Adrenal gland (tissue), 9 donors: ENCODE measurements at regions not wholly inside any gene's neighbourhood (a gene's known extent, or its start where the extent isn't known, plus 50 kb on each side); places are given as distances from the start of the nearest gene placed in this dataset.

Source experiments
- DNase-seq, 7 donors: peaks; one replicate each; pipeline ENCODE4 v3.0.0-alpha.2; 2019 to 2020
- H3K27ac ChIP-seq, 5 donors: fragments of 200-600 bp; sonication (generic) in 4 of 5; 1 replicate in 3 of 5; 2 replicates in 2 of 5; pipeline versions ENCODE4 v1.5.1 to v1.8.0; 2016 to 2020; ENCODE audit warnings: mild to moderate bottlenecking in 1 of 5
- H3K27me3 ChIP-seq: fragments of 200-600 bp; 2 replicates; pipeline ENCODE4 v1.8.0; 2021
- H3K36me3 ChIP-seq, 2 donors: fragments of 200-600 bp; replicated peaks in 1 of 2; 1 replicate in 1 of 2; 2 replicates in 1 of 2; pipeline versions ENCODE4 v1.5.1 to v1.8.0; 2018 to 2022
- H3K4me1 ChIP-seq, 2 donors: fragments of 200-600 bp; replicated peaks in 1 of 2; 1 replicate in 1 of 2; 2 replicates in 1 of 2; pipeline versions ENCODE4 v1.5.1 to v1.8.0; 2018 to 2021
- H3K4me3 ChIP-seq, 4 donors: fragments of 200-600 bp; sonication (generic) in 3 of 4; one replicate each; pipeline ENCODE4 v1.5.1; 2016 to 2018
- H3K9me3 ChIP-seq, 3 donors: fragments of 200-600 bp; sonication (generic) in 1 of 3; replicated peaks in 1 of 3; 1 replicate in 2 of 3; 2 replicates in 1 of 3; pipeline versions ENCODE4 v1.5.1 to v1.8.0; 2016 to 2021
- POLR2A ChIP-seq, 2 donors: fragments of 450-650 bp; IDR thresholded peaks; one replicate each; pipeline ENCODE4 v1.6.1; 2017; ENCODE audit warnings: antibody characterized with exemption in 2 of 2, mild to moderate bottlenecking in 2 of 2, moderate library complexity in 1 of 2
- WGBS, 4 donors: extraction: QIAGEN DNeasy Blood & Tissue Kit in 2 of 4; methylation state at CpG; one replicate each; pipeline versions ENCODE4 v1.1.5 to v1.1.7; 2013 to 2017; 5-methylcytosine and 5-hydroxymethylcytosine counted together
- intact Hi-C, 2 donors: fragments of 100-400 bp; cut with DNase I; formaldehyde crosslinking; loops; one replicate each; pipeline versions ENCODE4 v1.14.1 to v1.15.0; 2022 to 2023
- TF ChIP-seq, protein P1 (sequence below), 6 experiments: fragments of 450-650 bp in 4 of 6; fragments of 200-600 bp in 2 of 6; sonication (generic) in 1 of 6; IDR thresholded peaks; 1 replicate in 5 of 6; 2 replicates in 1 of 6; pipeline versions ENCODE4 v1.5.1 to v1.8.0; 2016 to 2021; ENCODE audit warnings: antibody characterized with exemption in 6 of 6, mild to moderate bottlenecking in 2 of 6, moderate library complexity in 1 of 6
- donor health status: healthy with polysubstance abuse.
- donor health status: Bipolar disorder and iron deficiency.
- donor health status: DM: yes; HTN: yes; CAD: no.
- donor health status: DM: no; HTN: no; CAD: no.
- donor health status: DM: no; HTN: no; CAD: no.

DNA sequence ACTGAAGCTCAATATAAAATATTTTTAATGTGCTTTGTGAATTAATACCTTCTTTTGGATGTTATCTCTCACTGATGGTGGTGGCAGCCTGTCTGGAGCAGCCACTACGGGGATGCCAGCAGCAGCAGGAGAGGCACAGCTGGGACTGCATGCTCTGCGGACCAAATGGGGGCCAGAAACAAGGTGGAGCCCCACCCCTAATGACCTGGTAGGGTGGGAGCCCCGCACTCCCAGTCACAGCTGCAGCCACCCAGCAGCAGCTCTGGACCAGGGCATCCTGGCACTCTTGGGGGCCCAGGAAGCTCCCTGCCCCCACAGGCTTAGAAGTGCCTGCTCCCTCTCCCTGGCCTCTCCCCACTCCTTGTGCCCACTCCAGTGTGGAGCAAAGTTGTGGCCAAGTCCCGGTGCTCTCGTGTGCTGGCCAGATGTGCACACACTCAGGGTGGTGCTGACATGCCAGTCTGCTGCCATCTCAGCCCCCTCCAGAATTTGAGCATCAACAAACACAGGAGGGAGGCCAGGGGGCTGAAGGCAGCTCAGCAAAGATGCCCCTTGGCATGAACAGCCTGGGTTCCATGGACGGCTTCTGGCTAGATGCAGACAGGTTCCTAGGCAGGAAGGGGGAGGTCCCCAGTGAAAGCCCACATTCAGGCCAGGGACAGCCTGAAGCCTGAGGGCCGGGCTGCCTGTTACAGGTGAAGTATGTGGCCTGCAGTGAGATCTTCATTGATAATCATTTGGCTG lies 696.7 kb upstream of the SLITRK5 start:
- no peak overlapping the region for H3K27ac ChIP-seq
- H3K36me3 ChIP-seq = no peaks in the 10 kb centered on the region
- no peaks in the 10 kb centered on the region for H3K27me3 ChIP-seq
- WGBS, 4 donors = 47 to 76% (median 70%) methylated on average over 3 to 7 of the region's 7 CpGs
- no peak for TF ChIP-seq POLR2A (IDR thresholded peaks at IDR 0.05)
- TF ChIP-seq, protein P1, sequence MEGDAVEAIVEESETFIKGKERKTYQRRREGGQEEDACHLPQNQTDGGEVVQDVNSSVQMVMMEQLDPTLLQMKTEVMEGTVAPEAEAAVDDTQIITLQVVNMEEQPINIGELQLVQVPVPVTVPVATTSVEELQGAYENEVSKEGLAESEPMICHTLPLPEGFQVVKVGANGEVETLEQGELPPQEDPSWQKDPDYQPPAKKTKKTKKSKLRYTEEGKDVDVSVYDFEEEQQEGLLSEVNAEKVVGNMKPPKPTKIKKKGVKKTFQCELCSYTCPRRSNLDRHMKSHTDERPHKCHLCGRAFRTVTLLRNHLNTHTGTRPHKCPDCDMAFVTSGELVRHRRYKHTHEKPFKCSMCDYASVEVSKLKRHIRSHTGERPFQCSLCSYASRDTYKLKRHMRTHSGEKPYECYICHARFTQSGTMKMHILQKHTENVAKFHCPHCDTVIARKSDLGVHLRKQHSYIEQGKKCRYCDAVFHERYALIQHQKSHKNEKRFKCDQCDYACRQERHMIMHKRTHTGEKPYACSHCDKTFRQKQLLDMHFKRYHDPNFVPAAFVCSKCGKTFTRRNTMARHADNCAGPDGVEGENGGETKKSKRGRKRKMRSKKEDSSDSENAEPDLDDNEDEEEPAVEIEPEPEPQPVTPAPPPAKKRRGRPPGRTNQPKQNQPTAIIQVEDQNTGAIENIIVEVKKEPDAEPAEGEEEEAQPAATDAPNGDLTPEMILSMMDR (IDR thresholded peaks at IDR 0.05) = no peak
- DNase-seq = no peak
- H3K9me3 ChIP-seq = no peaks in the 10 kb centered on the region
- no peak overlapping the region for H3K4me3 ChIP-seq
- intact Hi-C loops = no loop called here
- no peaks in the 10 kb centered on the region for H3K4me1 ChIP-seq

DNA sequence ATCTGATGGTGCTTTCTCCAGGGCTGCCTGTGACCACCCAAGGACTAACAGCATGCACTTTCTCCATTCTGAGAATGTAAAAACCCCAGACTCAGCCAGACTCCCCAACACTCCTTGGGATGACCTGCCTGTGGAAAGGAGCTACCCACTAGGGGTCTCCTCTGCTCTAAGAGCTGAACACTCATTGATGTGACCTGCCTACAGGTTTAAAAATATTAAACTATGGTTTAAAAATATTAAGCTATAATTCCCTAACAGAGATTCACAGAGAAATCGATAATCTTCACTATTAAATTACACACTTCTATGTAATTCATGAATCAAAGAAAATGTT lies 696.2 kb upstream of the SLITRK5 start:
- H3K27me3 ChIP-seq = no peaks in the 10 kb centered on the region
- intact Hi-C loops = no loop called here
- no peak overlapping the region for H3K4me3 ChIP-seq
- no peak overlapping the region for H3K27ac ChIP-seq
- WGBS, 4 donors = 75 to 88% (median 85%) methylated on average over 1 of the region's 1 CpG
- TF ChIP-seq POLR2A (IDR thresholded peaks at IDR 0.05) = no peak
- TF ChIP-seq, protein P1 (IDR thresholded peaks at IDR 0.05) = no peak
- H3K36me3 ChIP-seq = no peaks in the 10 kb centered on the region
- no peaks in the 10 kb centered on the region for H3K9me3 ChIP-seq
- DNase-seq = no peak
- H3K4me1 ChIP-seq = no peaks in the 10 kb centered on the region

DNA sequence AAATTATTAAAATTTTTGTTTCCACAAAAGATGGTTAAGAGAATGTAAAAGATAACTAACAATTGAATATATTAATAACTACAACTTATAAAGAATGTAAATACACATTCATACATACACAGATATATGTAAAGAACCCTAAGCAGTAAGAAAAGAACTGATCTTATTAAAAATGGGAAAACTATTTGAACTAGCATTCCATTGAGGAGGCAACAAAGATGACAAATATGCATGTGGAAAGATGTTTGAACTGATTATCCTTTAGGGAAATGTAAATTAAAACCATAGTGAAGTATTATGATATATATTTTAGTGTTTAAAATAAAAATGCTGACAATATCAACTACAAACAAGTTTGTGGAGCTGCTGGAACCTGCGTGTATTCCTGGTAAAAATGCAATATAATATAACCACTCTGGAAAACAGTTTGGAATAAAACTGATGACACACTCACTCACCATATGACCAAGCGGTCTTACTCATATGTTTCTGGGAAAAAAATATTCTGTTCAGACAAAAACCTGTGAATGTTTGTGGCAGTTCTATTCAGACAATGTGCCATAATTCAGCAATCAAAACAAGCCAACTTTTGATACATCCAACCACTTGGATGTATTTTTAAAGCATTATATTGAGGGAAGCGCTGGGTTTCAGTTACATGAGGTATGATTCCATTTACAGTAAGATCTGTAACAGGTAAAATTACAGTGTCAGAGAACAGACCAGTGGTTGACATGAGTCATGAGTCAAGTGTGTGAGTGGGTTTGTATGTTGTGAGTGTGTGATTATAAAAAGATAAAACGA lies 694.4 kb upstream of the SLITRK5 start:
- no peaks in the 10 kb centered on the region for H3K4me1 ChIP-seq
- intact Hi-C loops = no loop called here
- WGBS, 4 donors = 74 to 79% (median 77%) methylated on average over 4 of the region's 4 CpGs

DNA sequence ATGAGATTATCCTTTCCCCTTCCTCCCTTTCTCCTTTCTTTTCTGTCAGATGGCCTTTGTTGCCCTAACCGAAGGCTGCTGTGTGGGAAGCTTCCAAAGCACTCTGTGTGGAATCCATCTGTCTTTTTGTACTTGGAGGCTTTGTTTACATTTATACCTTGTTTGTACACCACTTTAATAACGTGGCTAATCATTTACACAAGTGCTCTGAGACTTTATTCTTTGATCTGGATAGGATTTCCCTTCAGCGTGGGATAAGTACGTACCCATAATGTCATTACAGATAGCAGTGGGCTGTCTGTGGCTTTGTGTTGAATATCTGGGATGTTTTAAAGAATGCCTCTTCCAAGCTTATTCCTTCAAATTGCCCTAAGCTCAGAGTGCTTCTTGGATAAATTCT lies 684.7 kb upstream of the SLITRK5 start:
- TF ChIP-seq POLR2A (IDR thresholded peaks at IDR 0.05) = no peak
- TF ChIP-seq, protein P1 (IDR thresholded peaks at IDR 0.05) = no peak
- intact Hi-C loops = no loop called here
- no peaks in the 10 kb centered on the region for H3K27me3 ChIP-seq
- DNase-seq = no peak
- WGBS, 4 donors = 50 to 60% (median 53%) methylated on average over 4 of the region's 4 CpGs
- H3K4me3 ChIP-seq = no peak overlapping the region
- H3K9me3 ChIP-seq = no peaks in the 10 kb centered on the region
- no peak overlapping the region for H3K27ac ChIP-seq
- H3K4me1 ChIP-seq = no peaks in the 10 kb centered on the region
- H3K36me3 ChIP-seq = no peaks in the 10 kb centered on the region

More for the DNA sequence above, 694.4 kb upstream of the SLITRK5 start:
- H3K4me3 ChIP-seq = no peak overlapping the region
- H3K36me3 ChIP-seq = no peaks in the 10 kb centered on the region
- no peaks in the 10 kb centered on the region for H3K9me3 ChIP-seq
- TF ChIP-seq, protein P1 (IDR thresholded peaks at IDR 0.05) = no peak
- no peak for TF ChIP-seq POLR2A (IDR thresholded peaks at IDR 0.05)
- no peak for DNase-seq
- no peak overlapping the region for H3K27ac ChIP-seq
- H3K27me3 ChIP-seq = no peaks in the 10 kb centered on the region
